H1 (cell line): ENCODE measurements at regions not wholly inside any gene's neighbourhood (a gene's known extent, or its start where the extent isn't known, plus 50 kb on each side); places are given as distances from the start of the nearest gene placed in this dataset.

Experiments
- CTCF ChIP-seq, 3 experiments: IDR thresholded peaks; 1 replicate in 2 of 3; 2 replicates in 1 of 3; pipeline versions ENCODE4 v1.5.1 to v1.6.1; 2011; ENCODE audit warnings: low read length in 3 of 3, mild to moderate bottlenecking in 3 of 3, inconsistent platforms in 2 of 3, low read depth in 1 of 3, moderate library complexity in 1 of 3; ENCODE audit not compliant: insufficient read depth in 1 of 3; ENCODE audit errors: control extremely low read depth in 1 of 3
- POLR2A ChIP-seq, 2 experiments: IDR thresholded peaks; 1 replicate in 1 of 2; 2 replicates in 1 of 2; pipeline ENCODE4 v1.6.1; 2011; ENCODE audit warnings: low read depth in 2 of 2, low read length in 2 of 2, mild to moderate bottlenecking in 2 of 2; ENCODE audit errors: control extremely low read depth in 1 of 2
- SUZ12 ChIP-seq: fragments of 200-600 bp; sonication (generic); IDR thresholded peaks from 2 replicates; pipeline ENCODE4 v1.6.1; 2012; ENCODE audit warnings: mild to moderate bottlenecking, inconsistent platforms, low read length, moderate library complexity, mixed read lengths
- TAF1 ChIP-seq: IDR thresholded peaks from 2 replicates; pipeline ENCODE4 v1.6.1; 2011; ENCODE audit warnings: mild to moderate bottlenecking, low read depth, low read length

- TF ChIP-seq POLR2A (IDR thresholded peaks at IDR 0.05; ENCODE audit: control extremely low read depth in 1 of 2, low read depth in 2 of 2, low read length in 2 of 2) (no peak), TAF1 (no peak), CTCF (IDR thresholded peaks at IDR 0.05; ENCODE audit: control extremely low read depth in 1 of 3, insufficient read depth in 1 of 3, low read depth in 1 of 3, low read length in 3 of 3) (no peak), SUZ12 (no peak)
These were observed 333.1 kb upstream of the IGFBP7 start for GRCh38 chr4:57443308-57443707.
